GM23338 (cell line): ENCODE measurements at regions not wholly inside any gene's neighbourhood (a gene's known extent, or its start where the extent isn't known, plus 50 kb on each side); places are given as distances from the start of the nearest gene placed in this dataset.

Experiments used
- EZH2 ChIP-seq: fragments of 200-600 bp; sonication (generic); IDR thresholded peaks from one replicate; pipeline ENCODE4 v1.8.0; 2017; ENCODE audit warnings: antibody characterized with exemption, mild to moderate bottlenecking, low read depth; ENCODE audit not compliant: unreplicated experiment
- EZH2phosphoT487 ChIP-seq: fragments of 200-600 bp; sonication (generic); IDR thresholded peaks from one replicate; pipeline ENCODE4 v1.8.1; 2018; ENCODE audit warnings: antibody characterized with exemption; ENCODE audit not compliant: unreplicated experiment
- NANOG ChIP-seq: IDR thresholded peaks from 2 replicates; pipeline ENCODE4 v1.6.1; 2016; ENCODE audit warnings: antibody characterized with exemption, borderline replicate concordance
- REST ChIP-seq: IDR thresholded peaks from one replicate; pipeline ENCODE4 v1.6.1; 2018; ENCODE audit warnings: antibody characterized with exemption; ENCODE audit not compliant: unreplicated experiment
- STAT1 ChIP-seq: IDR thresholded peaks from one replicate; pipeline ENCODE4 v1.6.1; 2016; ENCODE audit warnings: antibody characterized with exemption; ENCODE audit not compliant: unreplicated experiment
- ZNF462 ChIP-seq: fragments of 250-450 bp; sonication (Bioruptor Pico); IDR thresholded peaks from 2 replicates; pipeline ENCODE4 v1.5.0; 2020; ENCODE audit warnings: mild to moderate bottlenecking, moderate library complexity

GRCh38 chr14:25803386-25804018 is 753.6 kb upstream of the STXBP6 start (continued):
- TF ChIP-seq ZNF462 (CRISPR knock-in tag) = no peak
- no peak for TF ChIP-seq EZH2phosphoT487
- no peak for TF ChIP-seq NANOG
- TF ChIP-seq EZH2 = no peak
- TF ChIP-seq REST = no peak
- TF ChIP-seq STAT1 = no peak
